Tibial nerve (tissue), 4 donors: ENCODE measurements at regions not wholly inside any gene's neighbourhood (a gene's known extent, or its start where the extent isn't known, plus 50 kb on each side); places are given as distances from the start of the nearest gene placed in this dataset.

Experiments used
- DNase-seq, 2 donors: peaks; one replicate each; pipeline ENCODE4 v3.0.0-alpha.2; 2019; ENCODE audit warnings: low spot score in 2 of 2
- H3K27ac ChIP-seq, 4 donors: fragments of 200-600 bp; sonication (generic) in 3 of 4; one replicate each; pipeline ENCODE4 v1.5.1; 2017 to 2019; ENCODE audit warnings: mild to moderate bottlenecking in 1 of 4
- H3K27me3 ChIP-seq, 2 donors: fragments of 200-600 bp; sonication (generic) in 1 of 2; one replicate each; pipeline versions ENCODE4 v1.5.1 to v1.6.0; 2017 to 2019
- H3K36me3 ChIP-seq, 3 donors: fragments of 200-600 bp; sonication (generic); one replicate each; pipeline ENCODE4 v1.5.1; 2018 to 2019
- H3K4me1 ChIP-seq, 4 donors: fragments of 200-600 bp; sonication (generic) in 3 of 4; one replicate each; pipeline ENCODE4 v1.5.1; 2017 to 2019
- H3K4me3 ChIP-seq, 4 donors: fragments of 200-600 bp; sonication (generic) in 3 of 4; one replicate each; pipeline ENCODE4 v1.5.1; 2017 to 2019; ENCODE audit warnings: mild to moderate bottlenecking in 1 of 4, moderate library complexity in 1 of 4
- H3K9me3 ChIP-seq, 4 donors: fragments of 200-600 bp; sonication (generic) in 3 of 4; one replicate each; pipeline ENCODE4 v1.5.1; 2017 to 2019
- CTCF ChIP-seq, 5 experiments: fragments of 200-600 bp in 3 of 5; fragments of 450-650 bp in 2 of 5; sonication (generic) in 3 of 5; IDR thresholded peaks; one replicate each; pipeline ENCODE4 v1.5.1; 2016 to 2019; ENCODE audit warnings: antibody characterized with exemption in 5 of 5, mild to moderate bottlenecking in 3 of 5, moderate library complexity in 2 of 5
- EP300 ChIP-seq, 2 donors: sonication (generic); formaldehyde crosslinking; IDR thresholded peaks; one replicate each; pipeline ENCODE4 v1.6.1; 2017; ENCODE audit warnings: antibody characterized with exemption in 2 of 2, mild to moderate bottlenecking in 1 of 2
- POLR2A ChIP-seq, 2 donors: fragments of 450-650 bp; IDR thresholded peaks; one replicate each; pipeline ENCODE4 v1.6.1; 2017; ENCODE audit warnings: antibody characterized with exemption in 2 of 2, mild to moderate bottlenecking in 2 of 2, moderate library complexity in 2 of 2
- WGBS, 2 donors: methylation state at CpG; one replicate each; pipeline ENCODE4 v1.1.5; 2018; 5-methylcytosine and 5-hydroxymethylcytosine counted together

DNA sequence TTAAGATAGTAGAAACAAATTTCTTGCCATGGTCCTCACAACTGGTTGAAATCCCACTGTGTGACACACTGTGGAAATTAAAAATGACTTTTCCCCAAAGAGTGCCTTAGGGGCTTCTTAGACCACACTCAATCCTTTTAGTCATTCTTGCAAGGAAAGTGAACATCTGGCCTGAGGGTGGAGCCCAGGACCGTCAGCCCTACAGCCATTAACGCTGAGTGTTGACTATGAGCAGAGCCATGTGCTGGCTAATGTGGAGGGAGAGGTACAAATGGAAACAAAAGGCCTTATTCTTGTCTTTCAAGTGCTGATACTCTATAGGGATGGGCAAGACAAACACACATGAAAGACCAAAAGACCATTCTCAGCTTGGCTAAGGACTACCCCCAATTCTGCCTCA lies 456.5 kb downstream of the ZSWIM6 start:
- no peak for TF ChIP-seq EP300 (IDR thresholded peaks at IDR 0.05)
- no peak for TF ChIP-seq CTCF (IDR thresholded peaks at IDR 0.05)
- TF ChIP-seq POLR2A (IDR thresholded peaks at IDR 0.05): no peak
- Histone ChIP-seq H3K27me3 (no peaks in the 10 kb centered on the region), H3K4me1 (no peaks in the 10 kb centered on the region), H3K36me3 (no peaks in the 10 kb centered on the region), H3K27ac (no peak overlapping the region), H3K4me3 (no peak overlapping the region), H3K9me3 (no peaks in the 10 kb centered on the region)
- no peak for DNase-seq
- 22 to 38% methylated on average over 2 of the region's 2 CpGs for WGBS, 2 donors

GRCh38 chr5:61790007-61790406 lies 457.9 kb downstream of the ZSWIM6 start:
- TF ChIP-seq POLR2A (IDR thresholded peaks at IDR 0.05) (no peak), EP300 (IDR thresholded peaks at IDR 0.05) (no peak), CTCF (IDR thresholded peaks at IDR 0.05) (no peak)
- Histone ChIP-seq H3K36me3 (no peaks in the 10 kb centered on the region), H3K27me3 (no peaks in the 10 kb centered on the region)

DNA sequence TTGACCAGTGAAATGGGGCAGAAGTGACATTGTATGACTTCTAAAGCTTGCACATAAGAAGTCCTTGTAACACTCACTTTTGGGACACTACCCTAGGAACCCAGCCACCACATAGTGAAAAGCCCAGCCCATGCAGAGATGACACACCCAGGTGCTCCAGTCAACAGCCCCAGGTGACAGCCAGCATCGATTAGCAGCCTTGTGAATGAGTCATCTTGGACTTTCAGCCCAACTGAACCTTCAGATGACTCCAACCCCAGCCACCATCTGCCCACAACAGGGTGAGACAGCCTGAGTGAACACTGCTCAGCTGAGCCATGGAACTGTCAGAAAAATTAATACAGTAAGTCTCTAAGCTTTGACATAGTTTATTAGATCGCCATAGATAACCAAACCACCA lies 458.6 kb downstream of the ZSWIM6 start:
- TF ChIP-seq POLR2A (IDR thresholded peaks at IDR 0.05) (no peak), EP300 (IDR thresholded peaks at IDR 0.05) (no peak), CTCF (IDR thresholded peaks at IDR 0.05) (no peak)
- 83 to 95% methylated on average over 2 of the region's 2 CpGs for whole genome bisulfite sequencing, 2 donors
- Histone ChIP-seq H3K9me3 (no peaks in the 10 kb centered on the region), H3K4me3 (no peak overlapping the region), H3K27me3 (no peaks in the 10 kb centered on the region), H3K36me3 (no peaks in the 10 kb centered on the region), H3K27ac (no peak overlapping the region), H3K4me1 (no peaks in the 10 kb centered on the region)
- no peak for DNase-seq

More at GRCh38 chr5:61790007-61790406, 457.9 kb downstream of the ZSWIM6 start:
- no peak for DNase-seq
- Histone ChIP-seq H3K4me1 (no peaks in the 10 kb centered on the region), H3K4me3 (no peak overlapping the region), H3K9me3 (no peaks in the 10 kb centered on the region), H3K27ac (no peak overlapping the region)

- H3K9me3 ChIP-seq: no peaks in the 10 kb centered on the region
- H3K4me1 ChIP-seq: no peaks in the 10 kb centered on the region
- TF ChIP-seq POLR2A (IDR thresholded peaks at IDR 0.05): no peak
- TF ChIP-seq CTCF (IDR thresholded peaks at IDR 0.05): no peak
- TF ChIP-seq EP300 (IDR thresholded peaks at IDR 0.05): no peak
- no peak overlapping the region for H3K27ac ChIP-seq
- H3K36me3 ChIP-seq: no peaks in the 10 kb centered on the region
- DNase-seq: no peak
- H3K27me3 ChIP-seq: no peaks in the 10 kb centered on the region
- WGBS, 2 donors: 72 to 73% methylated on average over 4 of the region's 4 CpGs
- H3K4me3 ChIP-seq: no peak overlapping the region
Measured at GRCh38 chr5:61796773-61797172, 464.7 kb downstream of the ZSWIM6 start.

DNA sequence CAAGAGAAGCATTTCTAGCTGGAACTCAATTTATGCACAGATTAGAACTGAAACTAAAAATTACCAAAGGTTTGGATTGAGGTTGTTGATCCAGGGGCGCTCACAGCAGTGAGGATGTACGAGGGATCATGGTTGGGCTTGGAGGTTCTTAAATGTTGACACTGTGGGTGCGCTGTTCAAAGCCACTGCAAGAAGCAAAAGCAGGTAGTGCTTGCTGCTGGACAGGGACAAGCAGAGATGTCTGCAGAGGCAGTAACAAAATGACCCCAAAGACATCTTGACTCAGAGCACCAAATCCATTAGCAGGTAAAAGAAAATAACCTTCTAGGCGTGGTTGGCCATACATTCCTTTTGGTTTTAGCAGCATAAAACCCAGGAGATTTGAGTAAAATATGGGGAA lies 468.4 kb downstream of the ZSWIM6 start:
- Histone ChIP-seq H3K36me3 (no peaks in the 10 kb centered on the region), H3K4me1 (no peaks in the 10 kb centered on the region), H3K9me3 (no peaks in the 10 kb centered on the region), H3K27me3 (no peaks in the 10 kb centered on the region), H3K4me3 (no peak overlapping the region), H3K27ac (no peak overlapping the region)
- 89 to 93% methylated on average over 4 of the region's 4 CpGs for WGBS, 2 donors
- TF ChIP-seq CTCF (IDR thresholded peaks at IDR 0.05): no peak
- TF ChIP-seq EP300 (IDR thresholded peaks at IDR 0.05): no peak
- TF ChIP-seq POLR2A (IDR thresholded peaks at IDR 0.05): no peak
- DNase-seq: no peak
